ENCODE measurements at regions not wholly inside any gene's neighbourhood (a gene's known extent, or its start where the extent isn't known, plus 50 kb on each side); places are given as distances from the start of the nearest gene placed in this dataset.

DNA sequence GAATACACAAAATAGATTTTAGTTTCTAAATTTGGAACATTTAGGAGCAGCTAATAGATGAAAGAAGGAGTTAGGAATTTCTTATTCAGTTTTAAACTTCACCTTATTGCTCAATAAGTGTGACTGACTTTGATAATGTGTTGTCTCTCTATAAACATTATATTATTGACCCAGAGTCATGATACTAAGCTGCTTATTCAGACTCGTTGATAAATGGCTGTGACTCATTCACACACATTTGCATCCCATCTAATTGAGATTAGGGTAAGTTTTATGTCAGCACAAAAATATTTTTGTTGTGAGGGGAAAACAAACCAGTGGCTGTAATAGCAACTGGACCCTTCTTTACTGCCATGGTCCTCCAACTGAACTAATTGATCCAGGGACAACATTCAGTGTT, 137.6 kb downstream of the GOLIM4 start:
- no peak for DNase-seq (ENCODE audit: low spot score)

DNA sequence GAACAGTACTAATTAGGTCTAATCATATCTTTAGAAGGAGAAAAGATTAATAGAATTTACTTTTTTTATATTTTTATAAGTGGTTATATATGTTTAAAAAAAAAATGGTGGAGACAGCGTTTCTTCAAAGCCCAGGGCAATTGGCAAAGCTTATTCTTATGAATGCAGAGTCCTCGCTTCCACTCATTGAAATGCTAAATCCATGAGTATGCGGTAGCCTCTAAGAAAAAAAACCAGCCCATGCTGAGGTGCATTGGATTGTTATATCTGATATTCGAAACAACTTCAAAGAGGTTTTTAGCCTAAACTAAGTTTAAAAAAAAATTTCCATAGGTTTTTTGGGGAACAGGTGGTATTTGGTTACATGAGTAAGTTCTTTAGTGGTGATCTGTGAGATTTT, 142.8 kb downstream of the GOLIM4 start:
- no peak for DNase-seq (ENCODE audit: low spot score)

DNA sequence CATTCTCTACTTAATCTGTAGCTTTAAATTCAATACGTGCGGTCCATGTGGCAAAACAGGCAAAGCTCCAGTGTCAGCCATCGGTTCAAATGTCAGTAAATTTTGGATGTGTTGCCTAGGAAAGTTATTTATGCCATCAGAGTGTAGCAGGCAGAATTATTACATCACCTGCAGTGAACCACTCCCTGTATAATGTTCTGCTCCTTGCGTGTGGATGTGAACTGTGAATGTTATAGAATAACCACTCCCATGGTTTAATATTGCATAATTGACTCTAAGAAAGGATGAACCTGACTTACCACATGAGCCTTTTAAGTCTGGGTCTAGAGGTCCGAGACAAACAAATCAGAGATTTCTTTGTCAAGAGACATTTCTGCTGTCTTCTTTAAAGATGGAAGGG, 145.5 kb downstream of the GOLIM4 start:
- DNase-seq (ENCODE audit: low spot score): no peak

DNA sequence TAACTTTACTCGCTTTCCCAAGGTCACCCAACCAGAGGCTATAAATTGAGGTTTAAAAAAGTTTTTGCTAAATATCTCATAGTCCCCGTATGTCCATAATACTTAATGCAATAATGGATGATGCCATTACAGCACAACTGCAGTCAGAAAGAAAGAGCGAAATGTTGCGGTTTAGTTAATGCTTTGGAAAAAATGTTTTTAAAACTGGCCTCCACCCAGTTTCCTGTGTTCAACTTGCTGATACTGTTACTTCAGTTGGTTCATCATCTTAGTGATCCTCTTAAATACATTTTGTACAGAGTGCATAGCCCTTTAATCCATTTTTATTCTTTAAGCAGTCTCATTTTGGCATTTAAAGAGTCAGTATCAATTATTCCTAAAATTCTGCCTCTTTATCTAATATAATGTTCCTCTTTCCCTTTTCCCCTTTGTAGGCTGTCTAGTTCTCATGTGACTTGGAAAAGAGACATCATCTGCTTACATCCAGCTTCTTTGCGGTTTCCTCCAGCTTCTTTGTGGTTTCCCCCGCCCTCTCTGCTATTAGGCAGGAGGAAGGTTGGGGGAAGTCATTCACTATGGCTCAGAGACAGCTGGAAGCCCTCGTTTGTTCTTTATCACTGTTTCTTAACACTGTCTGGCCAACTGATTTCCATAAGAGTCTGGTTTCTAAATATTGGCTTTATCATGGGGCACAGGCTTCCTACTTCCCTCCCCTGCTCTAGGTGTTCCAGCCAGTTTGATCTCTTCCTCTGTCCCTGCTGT, 154.3 kb downstream of the GOLIM4 start:
- no peak for DNase-seq (ENCODE audit: low spot score)

DNA sequence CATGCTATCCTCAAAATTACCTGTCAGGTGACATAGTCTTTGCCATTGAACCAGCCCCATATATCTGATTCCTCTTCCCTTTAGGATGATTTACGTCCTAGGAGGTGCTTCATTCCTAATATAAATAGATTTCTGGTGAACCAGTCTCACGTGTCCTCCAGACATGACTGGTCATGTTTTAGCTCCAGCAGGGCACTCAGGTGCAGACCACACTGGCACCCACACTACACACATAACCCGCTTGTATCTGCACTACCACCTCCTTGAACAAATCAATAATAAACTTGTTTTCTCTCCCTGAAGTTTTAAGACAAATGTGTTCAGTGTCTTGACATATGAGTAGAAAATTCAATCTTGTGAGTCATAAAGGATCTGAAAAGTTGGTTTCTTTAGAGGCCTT, 155.5 kb downstream of the GOLIM4 start:
- DNase-seq (ENCODE audit: low spot score): no peak

DNA sequence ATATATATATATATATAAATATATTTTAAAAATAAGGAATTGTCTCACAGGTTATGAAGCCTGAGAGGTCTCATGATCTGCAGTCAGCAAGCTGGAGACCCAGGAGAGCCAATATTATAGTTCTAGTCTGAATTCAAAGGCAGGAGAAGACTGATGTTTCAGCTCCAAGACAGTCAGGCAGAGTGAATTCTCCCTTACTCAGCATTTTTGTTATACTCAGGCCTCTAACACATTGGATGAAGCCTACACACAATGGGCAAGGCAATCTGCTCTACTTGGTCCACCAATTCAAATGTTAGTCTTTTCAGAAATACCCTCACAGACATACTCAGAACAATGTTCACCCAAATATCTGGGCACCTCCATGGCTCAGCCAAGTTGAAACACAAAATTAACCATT, 157.2 kb downstream of the GOLIM4 start:
- DNase-seq (ENCODE audit: low spot score): no peak

DNA sequence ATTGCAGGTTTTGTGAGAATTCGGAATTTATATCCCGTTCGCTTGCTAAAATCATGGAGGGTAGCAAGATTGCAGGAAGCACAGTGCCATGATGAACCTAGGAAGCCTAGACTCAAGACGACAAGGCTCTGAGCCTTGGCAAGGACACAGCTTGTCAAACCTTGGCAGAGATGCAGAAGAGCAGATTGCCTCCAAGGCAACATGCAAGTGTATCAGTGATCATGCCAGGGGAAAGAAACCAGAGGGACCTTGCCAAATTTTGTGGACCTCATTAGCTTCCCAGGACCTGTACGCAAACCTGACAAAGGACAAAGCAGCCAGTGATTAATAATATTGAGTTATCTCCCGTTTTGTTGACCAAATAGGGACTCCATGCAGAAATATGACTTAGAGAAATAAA, 159.7 kb downstream of the GOLIM4 start:
- DNase-seq (ENCODE audit: low spot score): no peak

DNA sequence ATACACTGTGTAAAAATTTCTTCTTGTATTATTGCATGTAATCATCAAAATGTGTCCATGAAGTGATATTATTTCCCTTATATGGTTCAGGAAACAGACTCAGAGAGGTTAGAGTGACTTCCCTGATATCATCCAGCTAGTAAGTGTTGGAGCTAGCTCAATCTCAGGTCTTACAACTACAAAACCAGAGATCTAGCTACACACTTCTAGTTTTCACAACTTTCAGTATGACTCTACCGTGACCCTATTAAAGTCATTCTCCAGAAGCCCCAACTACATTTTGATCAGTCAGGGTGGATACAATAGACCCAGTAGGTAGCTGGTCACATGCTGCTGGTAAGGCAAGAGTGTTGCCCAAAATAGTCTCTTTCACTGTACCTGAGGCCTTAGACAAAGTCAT, 165.3 kb downstream of the GOLIM4 start:
- DNase-seq (ENCODE audit: low spot score): no peak

DNA sequence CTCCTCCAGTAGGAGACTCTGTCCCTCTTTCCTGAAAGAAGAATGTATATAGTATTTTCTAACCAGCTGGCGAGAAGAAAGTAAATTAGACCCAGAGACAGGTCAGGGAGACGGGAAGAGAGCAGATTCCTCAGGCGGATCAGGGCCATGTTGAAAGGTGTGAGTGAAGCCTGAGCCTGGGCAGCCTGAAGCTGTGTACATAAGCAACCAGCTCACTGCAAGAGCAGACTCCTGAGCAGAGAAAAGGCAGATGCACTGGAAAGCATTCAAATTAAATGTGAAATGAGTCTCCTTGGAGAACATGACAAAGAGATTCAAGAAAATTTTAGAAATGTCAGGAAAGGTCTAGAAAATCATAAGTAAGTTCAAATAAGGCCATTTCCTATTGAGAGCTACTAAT, 165.8 kb downstream of the GOLIM4 start:
- DNase-seq (ENCODE audit: low spot score): peak; percentile 7

DNA sequence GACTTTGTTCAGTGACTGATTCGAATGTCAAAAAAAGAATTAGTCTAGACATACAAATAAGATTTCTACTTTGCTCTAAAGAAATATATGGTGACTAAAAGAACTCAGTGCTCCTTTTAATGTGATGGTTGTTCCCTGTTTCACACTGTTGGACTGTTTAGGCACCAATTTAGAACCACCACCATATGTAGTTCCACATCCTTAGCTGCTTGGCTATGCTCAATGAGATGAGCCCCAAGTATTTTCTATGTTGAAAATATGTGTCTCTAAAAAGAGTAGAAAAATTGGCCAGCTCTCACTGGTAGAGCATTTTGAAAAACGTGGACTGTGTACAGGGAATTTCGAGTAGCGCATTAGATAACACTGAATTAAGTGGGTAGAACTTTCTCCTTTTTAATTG, 167.3 kb downstream of the GOLIM4 start:
- DNase-seq (ENCODE audit: low spot score): no peak

DNA sequence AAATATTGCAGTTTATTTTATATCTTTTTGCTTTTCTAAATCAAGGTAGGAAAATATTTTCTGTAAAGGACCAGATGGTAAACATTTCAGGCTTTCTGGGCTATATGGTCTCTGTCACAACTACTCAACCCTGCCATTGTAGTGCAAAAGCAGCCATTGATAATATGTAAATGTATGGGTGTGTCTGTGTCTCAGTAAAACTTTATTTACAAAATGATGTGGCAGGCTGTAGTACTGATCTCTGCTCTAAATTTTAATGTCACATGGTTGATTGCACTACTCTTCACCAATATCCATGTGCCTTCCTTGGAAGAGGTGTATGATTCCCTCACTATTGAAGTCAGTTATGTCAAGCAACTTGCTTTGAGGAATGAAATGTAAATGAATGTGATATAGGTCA, 175.0 kb downstream of the GOLIM4 start:
- DNase-seq (ENCODE audit: low spot score): no peak

DNA sequence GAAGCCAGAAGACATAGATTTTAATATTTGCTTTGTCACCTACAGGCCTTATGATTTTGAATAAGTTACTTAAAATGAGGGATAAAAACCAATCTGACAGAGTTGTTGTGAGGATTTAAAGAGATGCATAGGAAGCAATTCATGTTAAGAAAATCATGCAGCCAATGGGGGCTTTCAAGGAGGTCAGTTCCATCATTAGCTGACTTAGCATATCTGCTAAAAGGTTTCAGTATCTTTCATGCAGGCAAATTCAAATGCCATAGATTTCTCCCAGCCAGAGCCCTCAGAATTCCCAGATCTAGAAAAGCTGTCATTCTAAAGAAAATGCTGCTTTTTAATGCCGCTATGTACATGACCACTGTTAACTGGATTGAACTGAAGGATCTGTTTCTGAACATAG, 176.1 kb downstream of the GOLIM4 start:
- no peak for DNase-seq (ENCODE audit: low spot score)

DNA sequence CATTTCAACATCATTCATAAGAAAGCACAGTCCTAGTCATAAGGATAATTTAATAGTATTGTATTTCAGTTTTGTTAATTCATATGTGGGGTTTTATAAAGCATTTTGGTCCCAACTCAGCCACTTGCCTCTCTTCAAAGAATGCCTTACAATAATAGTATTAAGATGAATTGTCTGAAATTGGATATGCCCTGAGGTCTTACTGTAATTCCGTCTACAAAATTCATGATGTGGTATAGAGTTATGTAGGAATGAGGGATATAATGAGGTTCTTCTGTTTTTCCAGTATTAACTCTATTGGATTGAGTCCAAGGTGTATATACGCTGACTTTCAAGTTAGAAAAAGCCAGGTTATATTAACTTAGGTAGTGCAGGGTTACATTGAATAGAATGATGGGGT, 177.0 kb downstream of the GOLIM4 start:
- no peak for DNase-seq (ENCODE audit: low spot score)

DNA sequence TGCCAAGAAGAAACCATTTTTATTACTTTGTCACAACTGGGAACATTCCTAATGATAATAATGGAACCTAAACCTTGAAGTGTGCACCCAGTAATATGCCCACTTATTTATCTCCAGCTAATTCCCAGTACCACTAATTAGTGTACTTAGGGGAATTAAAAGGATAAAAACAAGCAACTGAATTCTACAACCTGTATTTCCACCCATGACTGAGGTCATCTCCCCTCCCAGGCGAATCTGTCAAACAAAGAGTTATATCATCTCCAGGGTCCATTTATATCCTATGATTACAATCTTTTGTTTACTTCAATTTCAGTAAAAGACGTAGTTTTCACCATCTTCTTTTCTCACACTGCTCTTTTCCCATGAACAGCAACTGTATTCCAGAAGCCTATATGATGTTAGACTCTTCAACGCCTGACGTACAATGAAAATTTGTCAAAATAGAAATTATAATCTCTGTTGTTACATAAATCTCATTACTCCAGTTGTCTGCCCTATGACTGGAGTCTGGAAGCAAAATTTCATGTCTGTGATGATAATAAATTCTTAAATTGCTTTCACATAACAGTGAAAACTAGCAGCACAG, 177.6 kb downstream of the GOLIM4 start:
- DNase-seq (ENCODE audit: low spot score): no peak

DNA sequence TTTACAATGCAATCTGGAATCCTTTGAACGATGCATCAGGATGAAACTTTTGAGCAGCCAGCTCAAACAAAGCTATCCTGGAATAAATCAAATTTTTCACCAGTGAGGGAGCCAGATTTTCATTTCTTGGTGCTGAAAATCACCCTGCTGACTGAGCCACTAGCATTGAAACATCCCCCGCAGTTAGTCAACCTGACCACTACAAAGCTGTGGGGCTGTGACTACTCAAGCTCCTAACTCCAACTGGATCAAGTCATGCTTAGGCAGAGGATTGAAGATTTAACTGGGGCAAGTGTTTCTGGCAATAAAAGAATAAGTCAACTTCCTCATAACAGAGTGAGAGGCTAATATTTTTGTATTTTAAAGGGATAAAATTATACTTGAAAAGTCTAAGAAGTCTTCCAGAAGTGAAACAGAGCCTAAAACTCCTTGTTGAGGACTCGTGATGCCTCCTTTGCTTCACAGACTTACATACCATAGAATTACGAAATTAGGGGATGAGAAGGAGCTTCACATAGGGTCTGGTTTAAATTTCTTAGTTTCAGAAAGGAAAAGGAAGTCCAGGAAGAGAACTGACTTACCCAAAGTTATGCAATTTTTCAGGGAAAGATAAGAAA, 177.8 kb downstream of the SERPINI1 start:
- DNase-seq (ENCODE audit: low spot score): peak; percentile 43

DNA sequence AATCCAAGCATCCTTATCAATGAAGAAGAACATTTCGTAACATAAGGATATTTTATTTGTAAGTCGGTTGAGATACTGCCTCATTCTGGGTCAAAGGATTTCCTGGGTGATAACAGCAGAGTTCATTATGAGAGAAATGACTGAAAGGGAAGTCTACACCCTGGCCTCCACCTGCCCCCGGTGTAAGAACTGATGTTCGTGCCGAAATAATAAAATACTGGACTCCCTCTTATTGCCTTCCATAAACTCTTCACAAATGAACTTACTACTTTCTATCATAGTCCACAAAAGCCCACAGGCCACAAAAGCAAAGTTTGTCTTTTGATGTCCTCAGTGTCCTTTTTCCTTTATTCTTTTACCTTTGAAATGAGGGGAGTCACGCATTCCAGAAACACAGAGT, 174.4 kb downstream of the SERPINI1 start:
- no peak for DNase-seq (ENCODE audit: low spot score)

DNA sequence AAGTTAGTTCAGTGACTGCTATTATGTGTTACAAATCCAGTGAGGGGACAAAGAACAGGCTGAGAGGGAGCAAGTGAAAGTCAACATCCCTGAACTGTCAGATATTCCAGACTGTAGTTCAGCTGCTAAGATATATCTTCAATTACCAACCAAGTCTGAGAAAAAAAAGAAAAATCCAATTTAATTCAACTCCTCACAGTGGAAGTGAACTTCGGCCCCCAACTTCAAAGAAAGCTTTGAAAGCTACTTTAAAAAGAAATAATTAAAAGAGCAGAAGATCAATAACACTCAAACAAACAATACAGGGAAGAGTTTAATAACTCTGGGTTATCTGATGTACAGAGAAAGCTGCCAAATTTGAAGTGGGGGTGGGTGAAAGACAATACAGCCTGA, 174.0 kb downstream of the SERPINI1 start:
- DNase-seq (ENCODE audit: low spot score): no peak

DNA sequence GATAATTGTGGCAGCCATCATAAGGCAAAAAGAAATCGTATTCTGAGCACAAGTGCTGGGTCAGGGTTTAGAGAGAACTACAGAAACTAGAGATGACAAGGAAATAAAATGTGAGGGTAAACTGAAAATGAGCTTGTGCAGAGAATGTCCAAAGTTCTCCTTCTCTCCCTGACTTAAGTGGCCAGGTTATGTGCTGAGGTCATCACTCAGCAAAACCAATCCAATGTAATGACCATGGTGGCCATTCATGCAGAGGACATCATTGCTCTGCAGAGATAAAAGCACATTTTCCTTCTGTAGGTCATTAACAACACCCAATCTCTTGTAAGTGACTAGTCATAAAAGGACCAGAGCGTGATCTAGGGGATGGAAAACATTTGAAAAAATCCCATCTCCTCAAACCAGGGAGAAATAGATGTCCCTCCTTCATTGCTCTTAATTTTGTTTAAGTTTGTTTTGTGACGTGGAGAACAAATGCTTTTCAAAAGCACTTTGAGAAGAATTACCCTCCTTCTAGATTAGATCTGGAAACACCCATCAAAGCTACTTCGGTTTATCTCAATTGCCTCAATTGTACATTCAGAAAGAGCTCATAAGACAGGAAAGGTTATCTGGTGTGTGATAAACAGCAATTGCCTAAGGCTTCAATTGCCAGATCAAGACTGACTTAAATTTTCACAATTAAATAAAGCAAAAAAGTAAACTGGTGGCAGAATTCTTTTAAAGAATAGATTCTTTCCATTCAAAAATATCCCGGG, 173.4 kb downstream of the SERPINI1 start:
- no peak for DNase-seq (ENCODE audit: low spot score)

DNA sequence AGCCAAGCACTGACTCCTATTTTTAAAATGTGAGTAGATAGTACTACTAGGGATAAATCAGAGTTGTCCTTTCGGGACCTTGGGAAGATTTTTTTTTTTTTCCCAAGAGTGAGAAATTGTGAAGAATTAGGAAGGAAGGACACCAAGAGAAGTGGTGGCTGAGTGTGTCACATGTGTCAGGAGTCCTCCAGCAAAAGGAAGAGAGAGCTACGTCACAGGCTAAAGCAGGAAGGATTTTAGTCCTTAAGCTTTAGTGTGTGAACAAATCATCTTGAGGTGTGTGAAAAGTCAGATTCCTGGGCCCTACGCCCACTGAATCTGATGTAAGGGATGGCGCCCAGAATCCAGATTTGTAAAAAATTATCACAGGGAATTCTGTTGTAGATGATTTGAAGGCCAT, 172.7 kb downstream of the SERPINI1 start:
- DNase-seq (ENCODE audit: low spot score): no peak

DNA sequence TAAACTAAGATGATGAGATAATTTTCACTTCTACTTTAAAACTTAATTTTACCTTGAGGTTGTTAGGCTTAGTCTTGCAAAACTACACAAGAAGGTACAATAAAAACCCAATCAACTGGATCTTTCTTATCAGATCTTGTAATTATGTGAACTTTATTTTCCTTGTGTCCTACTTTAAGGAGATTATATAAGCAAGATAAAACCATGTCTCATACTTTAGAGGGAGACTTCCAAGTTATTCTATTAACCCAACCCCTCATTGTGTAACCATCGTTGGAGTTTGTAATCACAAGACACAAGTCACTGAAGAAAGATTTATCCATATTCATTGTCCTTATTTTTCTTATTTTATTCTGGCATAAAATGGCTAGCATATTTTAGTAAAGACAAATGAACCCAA, 165.6 kb downstream of the SERPINI1 start:
- DNase-seq (ENCODE audit: low spot score): no peak

DNA sequence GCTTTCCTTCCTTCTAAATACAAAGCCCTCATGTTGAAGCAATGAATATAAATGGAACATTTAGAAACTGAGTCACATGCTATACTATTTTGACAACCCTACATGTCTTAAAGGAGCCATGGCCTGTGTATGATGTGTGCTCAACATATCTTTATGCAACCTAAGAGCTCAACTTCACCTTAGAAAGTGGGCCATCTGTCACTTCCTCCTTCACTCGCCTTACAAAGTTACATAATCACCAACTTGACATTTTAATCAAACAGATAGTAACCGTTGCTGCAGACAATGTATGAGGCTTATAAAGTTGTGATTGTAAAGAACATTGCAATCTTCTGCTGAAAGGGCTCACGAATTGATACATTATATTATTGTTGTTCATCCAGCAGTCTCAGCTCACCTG, 163.6 kb downstream of the SERPINI1 start:
- no peak for DNase-seq (ENCODE audit: low spot score)

DNA sequence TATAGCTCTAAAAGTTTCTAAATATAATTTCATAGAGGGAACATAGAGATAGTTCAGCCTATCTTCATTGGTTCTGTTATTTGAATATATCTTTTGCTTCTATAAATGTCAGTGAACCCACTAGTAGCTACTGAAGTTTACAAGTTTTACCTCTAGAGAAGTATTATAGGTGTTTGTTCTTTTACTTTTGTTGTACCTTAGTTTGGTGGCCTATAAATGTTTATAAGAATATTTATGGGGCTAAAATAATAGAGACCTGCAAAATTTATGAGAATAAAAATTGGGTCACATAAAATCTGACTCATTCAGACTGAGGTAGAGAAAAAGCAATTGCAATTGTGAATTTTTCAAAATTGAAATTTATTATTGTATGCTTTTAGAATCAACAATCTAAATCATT, 162.6 kb downstream of the SERPINI1 start:
- DNase-seq (ENCODE audit: low spot score): no peak

DNA sequence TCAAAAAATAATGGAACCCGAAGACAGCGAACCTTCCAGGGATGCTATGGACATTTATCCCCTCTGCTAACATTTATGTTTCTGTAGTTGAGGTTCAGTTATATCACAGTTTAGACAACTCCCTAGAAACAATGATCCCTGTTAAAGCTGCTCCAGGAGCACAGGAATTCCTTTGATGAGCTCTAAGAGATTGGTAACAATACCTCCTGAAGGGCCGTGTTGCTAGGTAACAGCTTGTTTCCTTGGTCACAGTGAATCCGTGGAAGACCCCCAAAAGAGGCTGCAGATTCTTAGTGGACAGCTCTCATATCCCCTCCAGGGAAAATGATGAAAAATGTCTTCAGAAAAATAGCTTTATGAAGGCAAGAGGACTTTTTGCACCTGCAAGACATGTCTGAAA, 160.2 kb downstream of the SERPINI1 start:
- DNase-seq (ENCODE audit: low spot score): peak; percentile 68
